ENCODE measurements at regions not wholly inside any gene's neighbourhood (a gene's known extent, or its start where the extent isn't known, plus 50 kb on each side); places are given as distances from the start of the nearest gene placed in this dataset.

GRCh38 chr5:144822503-144822902, 651.8 kb downstream of the KCTD16 start:
- no peak overlapping the region for H3K27ac ChIP-seq (ENCODE audit: extremely low read depth, low read depth, low read length)
- POLR2A ChIA-PET, result no interaction called here
- FAIRE-seq (no peak), ATAC-seq (no peak), DNase-seq (ENCODE audit: extremely low read depth in 1 of 4, low spot score in 3 of 4) (no peak)
- no peak overlapping the region for H3K4me2 ChIP-seq (ENCODE audit: insufficient read depth, low read length)
- CTCF ChIA-PET (ENCODE audit: low intra/inter-chr PET ratio), result no interaction called here
- intact Hi-C loops (cut with micrococcal nuclease), result no loop called here
- H4K20me1 ChIP-seq (replicated peaks; ENCODE audit: control insufficient read depth, insufficient read depth, low read length), result no peaks in the 10 kb centered on the region
- H3K4me3 ChIP-seq, result no peak overlapping the region
- no peaks in the 10 kb centered on the region for H3K36me3 ChIP-seq (ENCODE audit: control insufficient read depth, insufficient read depth, low read length)
- H3K79me2 ChIP-seq (ENCODE audit: control insufficient read depth, insufficient read depth, low read length), result no peaks in the 10 kb centered on the region
- TF ChIP-seq ZBTB17 (CRISPR knock-in tag; IDR thresholded peaks at IDR 0.05) (no peak), GTF2E2 (tag; IDR thresholded peaks at IDR 0.05) (no peak), MIER1 (IDR thresholded peaks at IDR 0.05; ENCODE audit: low read depth) (no peak)
- no peak overlapping the region for H2AFZ ChIP-seq (ENCODE audit: low read depth, low read length)
- no peaks in the 10 kb centered on the region for H3K9me3 ChIP-seq (replicated peaks; ENCODE audit: control insufficient read depth, insufficient read depth, low read depth, low read length)
- no peak overlapping the region for H3K9ac ChIP-seq (ENCODE audit: insufficient read depth in 1 of 2, low read depth in 2 of 2, low read length in 2 of 2)
- in situ Hi-C loops (cut with MboI), result no loop called here
- H3K27me3 ChIP-seq (ENCODE audit: control insufficient read depth in 2 of 2, insufficient read depth in 2 of 2, low read length in 2 of 2), result no peaks in the 10 kb centered on the region
- 0% methylated on average over 2 of the region's 2 CpGs for WGBS (ENCODE audit: insufficient coverage, low coverage, missing lambda C conversion rate)
- no TSS peak for BruUV-seq (replicated peaks)
- no peaks in the 10 kb centered on the region for H3K4me1 ChIP-seq (replicated peaks in 1 of 2; ENCODE audit: control insufficient read depth in 2 of 2, insufficient read depth in 2 of 2, low read length in 2 of 2)
- H3K9me1 ChIP-seq (ENCODE audit: control insufficient read depth, insufficient read depth, low read length), result no peaks in the 10 kb centered on the region

- DNase-seq (ENCODE audit: extremely low read depth in 1 of 4, low spot score in 3 of 4), result no peak
- Histone ChIP-seq H3K36me3 (ENCODE audit: control insufficient read depth, insufficient read depth, low read length) (no peaks in the 10 kb centered on the region), H4K20me1 (replicated peaks; ENCODE audit: control insufficient read depth, insufficient read depth, low read length) (no peaks in the 10 kb centered on the region), H3K27me3 (ENCODE audit: control insufficient read depth in 2 of 2, insufficient read depth in 2 of 2, low read length in 2 of 2) (no peaks in the 10 kb centered on the region), H3K4me3 (no peak overlapping the region), H3K4me1 (replicated peaks in 1 of 2; ENCODE audit: control insufficient read depth in 2 of 2, insufficient read depth in 2 of 2, low read length in 2 of 2) (no peaks in the 10 kb centered on the region), H3K9ac (ENCODE audit: insufficient read depth in 1 of 2, low read depth in 2 of 2, low read length in 2 of 2) (no peak overlapping the region), H3K27ac (ENCODE audit: extremely low read depth, low read depth, low read length) (no peak overlapping the region), H3K9me1 (ENCODE audit: control insufficient read depth, insufficient read depth, low read length) (no peaks in the 10 kb centered on the region), H3K9me3 (replicated peaks; ENCODE audit: control insufficient read depth, insufficient read depth, low read depth, low read length) (0 out of 2 replicates have a peak, but pooled peaks cover 2% of the 10 kb centered on the region), H3K79me2 (ENCODE audit: control insufficient read depth, insufficient read depth, low read length) (no peaks in the 10 kb centered on the region), H2AFZ (ENCODE audit: low read depth, low read length) (no peak overlapping the region), H3K4me2 (ENCODE audit: insufficient read depth, low read length) (no peak overlapping the region)
- in situ Hi-C loops (cut with MboI) (no loop called here), intact Hi-C loops (cut with micrococcal nuclease) (no loop called here)
- ATAC-seq, result no peak
- ChIA-PET POLR2A (no interaction called here), CTCF (ENCODE audit: low intra/inter-chr PET ratio) (no interaction called here)
- FAIRE-seq, result no peak
- BruUV-seq (replicated peaks), result no TSS peak
- TF ChIP-seq ZNF518B (CRISPR knock-in tag; IDR thresholded peaks at IDR 0.05), result no peak
- TF ChIP-seq NR4A1 (CRISPR knock-in tag; IDR thresholded peaks at IDR 0.05), result no peak
- TF ChIP-seq NR4A1 (tag; IDR thresholded peaks at IDR 0.05), result no peak
- no peak for TF ChIP-seq MTA2 (IDR thresholded peaks at IDR 0.05; ENCODE audit: low read depth)
- TF ChIP-seq ZNF431 (CRISPR knock-in tag; IDR thresholded peaks at IDR 0.05), result no peak
- no peak for TF ChIP-seq ZNF134 (CRISPR knock-in tag; conservative IDR thresholded peaks at IDR 0.05)
- no peak for TF ChIP-seq OTX1 (CRISPR knock-in tag; IDR thresholded peaks at IDR 0.05)
- no peak for TF ChIP-seq ZNF212 (CRISPR knock-in tag; IDR thresholded peaks at IDR 0.05)
- no peak for TF ChIP-seq TSHZ1 (CRISPR knock-in tag; IDR thresholded peaks at IDR 0.05)
Measured at GRCh38 chr5:144820278-144820677, 649.6 kb downstream of the KCTD16 start.

Data from K562 (cell line).